ENCODE measurements at regions not wholly inside any gene's neighbourhood (a gene's known extent, or its start where the extent isn't known, plus 50 kb on each side); places are given as distances from the start of the nearest gene placed in this dataset.

DNA sequence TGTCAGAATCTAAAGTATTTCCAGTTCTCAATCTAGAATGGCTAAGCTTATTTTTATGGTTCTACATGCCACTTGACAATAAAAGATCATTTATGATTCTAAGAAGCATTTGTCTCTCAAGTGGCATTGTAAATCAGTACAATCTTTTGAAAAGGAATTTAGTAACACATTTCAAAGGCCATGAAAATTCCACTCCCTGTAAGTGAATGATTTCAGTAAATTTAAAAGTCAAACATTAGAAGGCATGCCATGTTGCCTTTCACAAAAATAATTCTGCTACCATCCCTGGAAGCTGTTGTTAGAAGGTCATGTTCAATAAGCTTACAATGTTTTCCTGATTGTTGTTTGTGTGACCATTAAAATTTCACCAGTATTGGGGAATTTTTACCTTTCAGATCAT, 142.9 kb downstream of the RPIA start:
- TF ChIP-seq, protein P1, sequence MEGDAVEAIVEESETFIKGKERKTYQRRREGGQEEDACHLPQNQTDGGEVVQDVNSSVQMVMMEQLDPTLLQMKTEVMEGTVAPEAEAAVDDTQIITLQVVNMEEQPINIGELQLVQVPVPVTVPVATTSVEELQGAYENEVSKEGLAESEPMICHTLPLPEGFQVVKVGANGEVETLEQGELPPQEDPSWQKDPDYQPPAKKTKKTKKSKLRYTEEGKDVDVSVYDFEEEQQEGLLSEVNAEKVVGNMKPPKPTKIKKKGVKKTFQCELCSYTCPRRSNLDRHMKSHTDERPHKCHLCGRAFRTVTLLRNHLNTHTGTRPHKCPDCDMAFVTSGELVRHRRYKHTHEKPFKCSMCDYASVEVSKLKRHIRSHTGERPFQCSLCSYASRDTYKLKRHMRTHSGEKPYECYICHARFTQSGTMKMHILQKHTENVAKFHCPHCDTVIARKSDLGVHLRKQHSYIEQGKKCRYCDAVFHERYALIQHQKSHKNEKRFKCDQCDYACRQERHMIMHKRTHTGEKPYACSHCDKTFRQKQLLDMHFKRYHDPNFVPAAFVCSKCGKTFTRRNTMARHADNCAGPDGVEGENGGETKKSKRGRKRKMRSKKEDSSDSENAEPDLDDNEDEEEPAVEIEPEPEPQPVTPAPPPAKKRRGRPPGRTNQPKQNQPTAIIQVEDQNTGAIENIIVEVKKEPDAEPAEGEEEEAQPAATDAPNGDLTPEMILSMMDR (IDR thresholded peaks at IDR 0.05; ENCODE audit: low read depth, low read length, missing control alignments), result no peak
- H3K27me3 ChIP-seq (replicated peaks), result no peaks in the 10 kb centered on the region
- in situ Hi-C loops (cut with HindIII; ENCODE audit: low pct_ligation_motif_present, low sequenced_read_pairs), result no loop called here
- no peaks in the 10 kb centered on the region for H3K36me3 ChIP-seq (replicated peaks)
- H3K4me3 ChIP-seq (ENCODE audit: low read depth, low read length), result no peak overlapping the region
- no peak for DNase-seq
- no peak overlapping the region for H3K27ac ChIP-seq

DNA sequence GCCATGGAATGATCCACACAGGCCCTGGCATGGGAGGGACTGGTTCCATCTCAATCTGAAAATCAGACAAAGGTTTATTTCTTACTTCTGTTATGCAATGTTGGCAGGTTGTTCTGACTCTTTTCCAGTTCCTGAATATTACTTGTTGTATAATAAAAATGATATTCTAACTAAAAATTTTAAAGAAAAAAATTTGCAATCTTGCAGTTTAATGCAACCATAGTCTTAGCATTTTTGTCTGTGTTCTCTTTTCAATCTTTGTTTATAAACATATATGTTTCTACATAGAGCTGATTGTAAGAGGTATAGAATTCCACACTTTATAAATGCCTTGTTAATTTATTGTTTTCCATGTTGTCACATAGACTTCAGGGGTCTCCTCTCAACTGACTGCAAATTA, 143.4 kb downstream of the RPIA start:
- H3K4me3 ChIP-seq (ENCODE audit: low read depth, low read length), result no peak overlapping the region
- TF ChIP-seq, protein P1 (IDR thresholded peaks at IDR 0.05; ENCODE audit: low read depth, low read length, missing control alignments), result no peak
- no peak overlapping the region for H3K27ac ChIP-seq
- no peaks in the 10 kb centered on the region for H3K27me3 ChIP-seq (replicated peaks)
- H3K36me3 ChIP-seq (replicated peaks), result no peaks in the 10 kb centered on the region
- no peak for DNase-seq
- in situ Hi-C loops (cut with HindIII; ENCODE audit: low pct_ligation_motif_present, low sequenced_read_pairs), result no loop called here

DNA sequence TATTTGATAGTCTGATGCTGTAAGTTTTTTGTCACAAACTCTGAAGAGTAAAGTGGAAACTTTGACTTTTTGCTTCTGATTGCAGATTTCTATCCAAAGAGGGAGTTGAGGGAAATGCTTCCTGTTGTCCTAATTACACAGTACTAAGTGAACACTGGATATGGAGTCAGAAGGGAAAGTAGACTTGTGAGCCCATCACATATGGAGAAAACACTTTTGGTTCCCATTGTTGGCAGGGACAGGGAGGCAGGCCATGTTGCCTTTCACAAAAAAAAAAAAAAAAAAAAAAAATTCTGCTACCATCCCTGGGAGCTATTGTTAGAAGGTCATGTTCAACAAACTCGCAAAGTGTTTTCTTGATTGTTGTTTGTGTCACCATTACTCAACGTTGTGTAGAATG, 144.3 kb downstream of the RPIA start:
- TF ChIP-seq, protein P1 (IDR thresholded peaks at IDR 0.05; ENCODE audit: low read depth, low read length, missing control alignments), result no peak
- in situ Hi-C loops (cut with HindIII; ENCODE audit: low pct_ligation_motif_present, low sequenced_read_pairs), result no loop called here
- Histone ChIP-seq H3K27me3 (replicated peaks) (no peaks in the 10 kb centered on the region), H3K27ac (no peak overlapping the region), H3K36me3 (replicated peaks) (no peaks in the 10 kb centered on the region), H3K4me3 (ENCODE audit: low read depth, low read length) (no peak overlapping the region)
- DNase-seq, result no peak

DNA sequence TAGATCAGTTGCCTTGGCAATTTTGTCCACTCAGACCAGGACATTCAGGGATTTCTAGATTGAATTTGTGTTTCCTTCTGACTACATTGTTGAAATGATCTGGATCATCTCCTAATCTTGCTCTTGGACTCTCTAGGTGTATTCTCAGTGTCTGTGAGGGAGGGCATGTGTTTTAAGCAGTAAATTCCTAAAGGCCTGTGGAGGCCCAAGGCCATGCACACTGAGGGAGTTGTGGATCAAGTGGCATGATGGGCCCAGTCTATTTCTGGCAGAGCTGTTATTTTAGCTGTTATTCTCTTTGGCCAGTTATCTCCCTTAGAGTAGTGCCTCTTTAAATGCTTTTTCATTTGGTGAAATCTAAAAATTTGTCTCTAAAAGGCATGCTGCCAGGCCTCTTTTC, 144.9 kb downstream of the RPIA start:
- in situ Hi-C loops (cut with HindIII; ENCODE audit: low pct_ligation_motif_present, low sequenced_read_pairs), result no loop called here

DNA sequence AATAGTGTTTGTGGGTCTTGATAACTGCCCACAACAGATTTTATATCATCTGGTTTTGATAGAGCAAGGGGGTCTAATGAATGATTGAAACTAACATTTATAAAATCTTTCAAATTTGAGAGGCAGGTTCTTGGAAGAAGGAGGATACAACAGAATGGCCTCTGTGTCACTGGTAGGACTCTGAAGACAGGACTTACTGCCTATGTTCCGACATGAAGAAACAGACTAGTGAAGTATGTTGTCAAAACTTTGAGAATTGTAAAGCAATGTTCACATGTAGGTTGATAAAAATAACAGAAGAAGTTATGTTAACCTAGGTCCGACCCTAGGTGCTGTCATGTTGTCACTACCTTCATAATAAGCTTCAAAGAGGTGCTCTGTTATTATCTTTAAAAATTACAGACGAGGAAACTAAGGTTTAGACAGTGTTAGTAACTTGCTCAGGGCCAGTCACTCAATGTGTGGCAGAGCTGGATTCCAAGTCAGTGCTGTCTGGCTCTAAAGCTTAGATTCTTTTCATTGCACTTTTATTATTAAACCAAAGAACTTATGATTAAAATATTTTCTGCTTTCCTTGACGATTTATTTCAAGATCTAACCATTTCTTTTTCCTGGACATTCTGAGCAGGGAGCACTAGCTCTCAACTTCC, 146.2 kb downstream of the RPIA start:
- no peak overlapping the region for H3K4me3 ChIP-seq (ENCODE audit: low read depth, low read length)
- DNase-seq, result no peak
- in situ Hi-C loops (cut with HindIII; ENCODE audit: low pct_ligation_motif_present, low sequenced_read_pairs), result no loop called here
- H3K27me3 ChIP-seq (replicated peaks), result no peaks in the 10 kb centered on the region
- no peaks in the 10 kb centered on the region for H3K36me3 ChIP-seq (replicated peaks)
- TF ChIP-seq, protein P1 (IDR thresholded peaks at IDR 0.05; ENCODE audit: low read depth, low read length, missing control alignments), result no peak
- H3K27ac ChIP-seq, result no peak overlapping the region

More for the DNA sequence above, 144.9 kb downstream of the RPIA start:
- TF ChIP-seq, protein P1 (IDR thresholded peaks at IDR 0.05; ENCODE audit: low read depth, low read length, missing control alignments), result no peak
- H3K27me3 ChIP-seq (replicated peaks), result no peaks in the 10 kb centered on the region
- H3K27ac ChIP-seq, result no peak overlapping the region
- DNase-seq, result no peak
- H3K4me3 ChIP-seq (ENCODE audit: low read depth, low read length), result no peak overlapping the region
- H3K36me3 ChIP-seq (replicated peaks), result no peaks in the 10 kb centered on the region

DNA sequence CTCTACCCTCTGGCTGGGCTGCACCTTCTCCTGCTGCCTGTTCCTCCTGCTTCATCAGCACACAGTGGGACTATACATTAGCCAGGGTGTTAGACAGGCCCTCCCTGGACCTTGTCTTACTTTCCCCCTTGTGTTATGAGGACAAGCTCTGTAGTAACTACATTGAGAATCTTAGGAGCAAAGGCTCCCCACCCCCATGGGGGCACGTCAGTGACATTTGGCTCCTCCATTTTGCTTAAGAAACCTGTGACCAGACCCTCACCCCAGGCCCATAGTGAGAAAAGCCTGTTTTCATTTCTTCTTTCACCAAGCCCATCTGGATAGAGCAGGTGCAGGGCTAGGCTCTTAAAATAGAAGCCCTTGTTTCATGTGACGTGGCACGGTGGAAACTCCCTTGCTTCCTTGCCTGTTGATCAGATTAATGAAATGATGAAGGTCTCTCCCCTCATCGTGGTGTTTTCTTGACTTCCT, 146.7 kb downstream of the RPIA start:
- in situ Hi-C loops (cut with HindIII; ENCODE audit: low pct_ligation_motif_present, low sequenced_read_pairs), result no loop called here
- no peak overlapping the region for H3K27ac ChIP-seq
- H3K27me3 ChIP-seq (replicated peaks), result no peaks in the 10 kb centered on the region
- no peak overlapping the region for H3K4me3 ChIP-seq (ENCODE audit: low read depth, low read length)
- TF ChIP-seq, protein P1 (IDR thresholded peaks at IDR 0.05; ENCODE audit: low read depth, low read length, missing control alignments), result no peak
- no peaks in the 10 kb centered on the region for H3K36me3 ChIP-seq (replicated peaks)
- no peak for DNase-seq

Measured in brain microvascular endothelial cell (primary cell).